ENCODE measurements at regions not wholly inside any gene's neighbourhood (a gene's known extent, or its start where the extent isn't known, plus 50 kb on each side); places are given as distances from the start of the nearest gene placed in this dataset.

- Histone ChIP-seq H3K4me1 (ENCODE audit: insufficient read depth) (peaks cover 10% of the 10 kb centered on the region), H3K4me3 (no peak overlapping the region), H3K27me3 (no peaks in the 10 kb centered on the region), H2AFZ (no peak overlapping the region), H4K20me1 (ENCODE audit: insufficient read depth, poor library complexity, severe bottlenecking) (no peaks in the 10 kb centered on the region), H3K36me3 (replicated peaks; ENCODE audit: insufficient read depth, low read depth) (no peaks in the 10 kb centered on the region), H3K9me3 (ENCODE audit: low read depth) (no peaks in the 10 kb centered on the region), H3K9me2 (replicated peaks; ENCODE audit: insufficient read depth) (no peaks in the 10 kb centered on the region), H3K27ac (no peak overlapping the region), H3K4me2 (no peak overlapping the region), H3K79me2 (no peaks in the 10 kb centered on the region)
- no peak for DNase-seq (ENCODE audit: low spot score)
- TF ChIP-seq CTCF (IDR thresholded peaks at IDR 0.05; ENCODE audit: poor library complexity), result no peak
- no peak for TF ChIP-seq EZH2phosphoT487 (IDR thresholded peaks at IDR 0.05; ENCODE audit: low read depth, severe bottlenecking, unreplicated experiment)
- TF ChIP-seq EZH2 (IDR thresholded peaks at IDR 0.05; ENCODE audit: borderline replicate concordance), result no peak
- 93% methylated on average over 1 of the region's 1 CpG for WGBS (ENCODE audit: low lambda C conversion rate, missing lambda C conversion rate)
Measured at GRCh38 chr5:23033864-23034263, 180.7 kb upstream of the CDH12 start.

GRCh38 chr5:23029290-23029689 lies 176.1 kb upstream of the CDH12 start:
- H3K36me3 ChIP-seq (replicated peaks; ENCODE audit: insufficient read depth, low read depth), result no peaks in the 10 kb centered on the region
- DNase-seq (ENCODE audit: low spot score), result no peak
- TF ChIP-seq EZH2 (IDR thresholded peaks at IDR 0.05; ENCODE audit: borderline replicate concordance), result no peak
- no peak for TF ChIP-seq EZH2phosphoT487 (IDR thresholded peaks at IDR 0.05; ENCODE audit: low read depth, severe bottlenecking, unreplicated experiment)
- TF ChIP-seq CTCF (IDR thresholded peaks at IDR 0.05; ENCODE audit: poor library complexity), result no peak
- H3K27ac ChIP-seq, result no peak overlapping the region
- H3K27me3 ChIP-seq, result no peaks in the 10 kb centered on the region
- H3K9me2 ChIP-seq (replicated peaks; ENCODE audit: insufficient read depth), result no peaks in the 10 kb centered on the region
- no peak overlapping the region for H2AFZ ChIP-seq
- H3K4me2 ChIP-seq, result no peak overlapping the region
- H3K4me1 ChIP-seq (ENCODE audit: insufficient read depth), result peaks cover 10% of the 10 kb centered on the region
- no peak overlapping the region for H3K4me3 ChIP-seq
- no peaks in the 10 kb centered on the region for H3K9me3 ChIP-seq (ENCODE audit: low read depth)
- no peaks in the 10 kb centered on the region for H4K20me1 ChIP-seq (ENCODE audit: insufficient read depth, poor library complexity, severe bottlenecking)
- no peaks in the 10 kb centered on the region for H3K79me2 ChIP-seq

- DNase-seq (ENCODE audit: low spot score), result no peak
- Histone ChIP-seq H2AFZ (no peak overlapping the region), H3K4me2 (no peak overlapping the region), H3K27me3 (no peaks in the 10 kb centered on the region), H3K9me2 (replicated peaks; ENCODE audit: insufficient read depth) (no peaks in the 10 kb centered on the region), H3K79me2 (no peaks in the 10 kb centered on the region), H3K4me1 (ENCODE audit: insufficient read depth) (peaks cover 10% of the 10 kb centered on the region), H4K20me1 (ENCODE audit: insufficient read depth, poor library complexity, severe bottlenecking) (no peaks in the 10 kb centered on the region), H3K9me3 (ENCODE audit: low read depth) (no peaks in the 10 kb centered on the region), H3K4me3 (no peak overlapping the region), H3K36me3 (replicated peaks; ENCODE audit: insufficient read depth, low read depth) (no peaks in the 10 kb centered on the region), H3K27ac (no peak overlapping the region)
- no peak for TF ChIP-seq EZH2 (IDR thresholded peaks at IDR 0.05; ENCODE audit: borderline replicate concordance)
- no peak for TF ChIP-seq CTCF (IDR thresholded peaks at IDR 0.05; ENCODE audit: poor library complexity)
- TF ChIP-seq EZH2phosphoT487 (IDR thresholded peaks at IDR 0.05; ENCODE audit: low read depth, severe bottlenecking, unreplicated experiment), result no peak
- WGBS (ENCODE audit: low lambda C conversion rate, missing lambda C conversion rate), result 95% methylated on average over 3 of the region's 3 CpGs
Measured at GRCh38 chr5:23028445-23029021, 175.4 kb upstream of the CDH12 start.

GRCh38 chr5:23027830-23028229 lies 174.7 kb upstream of the CDH12 start:
- Histone ChIP-seq H3K9me2 (replicated peaks; ENCODE audit: insufficient read depth) (no peaks in the 10 kb centered on the region), H3K4me2 (no peak overlapping the region), H3K36me3 (replicated peaks; ENCODE audit: insufficient read depth, low read depth) (no peaks in the 10 kb centered on the region), H3K79me2 (no peaks in the 10 kb centered on the region), H3K27ac (no peak overlapping the region), H4K20me1 (ENCODE audit: insufficient read depth, poor library complexity, severe bottlenecking) (no peaks in the 10 kb centered on the region), H3K4me3 (no peak overlapping the region), H3K4me1 (ENCODE audit: insufficient read depth) (peaks cover 10% of the 10 kb centered on the region), H2AFZ (no peak overlapping the region), H3K9me3 (ENCODE audit: low read depth) (no peaks in the 10 kb centered on the region), H3K27me3 (no peaks in the 10 kb centered on the region)
- 79% methylated on average over 4 of the region's 4 CpGs for WGBS (ENCODE audit: low lambda C conversion rate, missing lambda C conversion rate)
- no peak for DNase-seq (ENCODE audit: low spot score)
- TF ChIP-seq EZH2 (IDR thresholded peaks at IDR 0.05; ENCODE audit: borderline replicate concordance) (no peak), CTCF (IDR thresholded peaks at IDR 0.05; ENCODE audit: poor library complexity) (no peak), EZH2phosphoT487 (IDR thresholded peaks at IDR 0.05; ENCODE audit: low read depth, severe bottlenecking, unreplicated experiment) (no peak)

Data from hepatocyte (in vitro differentiated cells).